PC-3 (cell line): ENCODE measurements at regions not wholly inside any gene's neighbourhood (a gene's known extent, or its start where the extent isn't known, plus 50 kb on each side); places are given as distances from the start of the nearest gene placed in this dataset.

Source experiments
- ATAC-seq: fragments of 200-7000 bp; cut with Tn5 transposase; 2 replicates; pipeline ENCODE4 v1.9.1; 2020; ENCODE audit warnings: mild to moderate bottlenecking, moderate library complexity
- BruUV-seq: library from RNA; stranded (reverse); fragments of 400-500 nt; replicated peaks from 2 replicates; lab custom pipeline; 2021; lab: Mats Ljungman, UMichigan
- CTCF ChIA-PET: fragments of 300-600 bp; sonication (Branson Sonifier 250); formaldehyde crosslinking; loops from one replicate; lab custom pipeline; 2022; ENCODE audit warnings: antibody characterized with exemption; lab: Charles Lee
- POLR2A ChIA-PET: fragments of 300-600 bp; sonication (Branson Sonifier 250); formaldehyde crosslinking; loops from one replicate; lab custom pipeline; 2022; ENCODE audit warnings: antibody characterized with exemption; ENCODE audit not compliant: unreplicated experiment; lab: Charles Lee
- DNase-seq: peaks from one replicate; pipeline ENCODE4 v3.0.0-alpha.2; 2015
- H2AFZ ChIP-seq: fragments of 300-600 bp; sonication (generic); 2 replicates; pipeline ENCODE4 v1.6.0; 2016; ENCODE audit warnings: antibody characterized with exemption, low read length
- H3F3A ChIP-seq: fragments of 300-600 bp; sonication (generic); one replicate; pipeline ENCODE4 v1.6.0; 2017; ENCODE audit warnings: antibody characterized with exemption, low read length, control low read depth, mild to moderate bottlenecking; ENCODE audit not compliant: unreplicated experiment
- H3K27ac ChIP-seq: fragments of 300-600 bp; sonication (generic); 2 replicates; pipeline ENCODE4 v1.5.1; 2016; ENCODE audit warnings: mild to moderate bottlenecking, low read length
- H3K27me3 ChIP-seq: fragments of 300-600 bp; sonication (generic); 2 replicates; pipeline ENCODE4 v1.6.1; 2016; ENCODE audit warnings: low read length, mixed read lengths
- H3K36me3 ChIP-seq: fragments of 300-600 bp; sonication (generic); 2 replicates; pipeline ENCODE4 v1.6.1; 2016; ENCODE audit warnings: low read depth, mixed run types, low read length, mixed read lengths
- H3K4me1 ChIP-seq: fragments of 300-600 bp; sonication (generic); 2 replicates; pipeline ENCODE4 v1.5.1; 2016; ENCODE audit warnings: low read length; ENCODE audit not compliant: insufficient read depth
- H3K4me2 ChIP-seq: fragments of 300-600 bp; sonication (generic); 2 replicates; pipeline ENCODE4 v1.6.0; 2016; ENCODE audit warnings: low read length
- H3K4me3 ChIP-seq: fragments of 300-600 bp; sonication (generic); 2 replicates; pipeline ENCODE4 v1.5.1; 2016; ENCODE audit warnings: mild to moderate bottlenecking, low read length, mixed read lengths
- H3K79me2 ChIP-seq: fragments of 300-600 bp; sonication (generic); 2 replicates; pipeline ENCODE4 v1.6.1; 2017; ENCODE audit warnings: low read length, mixed read lengths
- H3K9ac ChIP-seq: fragments of 300-600 bp; sonication (generic); 2 replicates; pipeline ENCODE4 v1.6.0; 2016; ENCODE audit warnings: mild to moderate bottlenecking, low read length
- H3K9me2 ChIP-seq: fragments of 300-600 bp; sonication (generic); replicated peaks from 2 replicates; pipeline ENCODE4 v1.6.1; 2016; ENCODE audit warnings: mixed run types, low read length, mixed read lengths
- H3K9me3 ChIP-seq: fragments of 300-600 bp; sonication (generic); 2 replicates; pipeline ENCODE4 v1.6.1; 2016; ENCODE audit warnings: low read length, mixed read lengths
- H4K20me1 ChIP-seq: fragments of 300-600 bp; sonication (generic); 2 replicates; pipeline ENCODE4 v1.6.1; 2016; ENCODE audit warnings: low read length, mixed read lengths
- EZH2 ChIP-seq: fragments of 300-600 bp; sonication (generic); IDR thresholded peaks from one replicate; pipeline ENCODE4 v1.6.1; 2017; ENCODE audit warnings: antibody characterized with exemption, mild to moderate bottlenecking, low read length; ENCODE audit not compliant: unreplicated experiment
- EZH2phosphoT487 ChIP-seq: fragments of 300-600 bp; sonication (generic); IDR thresholded peaks from 2 replicates; pipeline ENCODE4 v1.6.1; 2018; ENCODE audit warnings: mild to moderate bottlenecking, antibody characterized with exemption, low read length, borderline replicate concordance
- intact Hi-C: fragments of 100-400 bp; cut with micrococcal nuclease; formaldehyde crosslinking; loops from 2 replicates; pipeline ENCODE4 v1.9.0; 2023
- TF ChIP-seq, protein P1 (sequence below): fragments of 300-600 bp; sonication (generic); conservative IDR thresholded peaks from 2 replicates; pipeline ENCODE4 v1.5.1; 2017; ENCODE audit warnings: antibody characterized with exemption, low read depth, mild to moderate bottlenecking, low read length

GRCh38 chr1:209364716-209365115 is 218.8 kb upstream of the CAMK1G start:
- Histone ChIP-seq H3K79me2 (no peaks in the 10 kb centered on the region), H3K4me1 (peaks cover 59% of the 10 kb centered on the region), H3K4me2 (peak overlapping the region; percentile 13; the same call in 1 of the 2 replicates), H3K9me3 (no peaks in the 10 kb centered on the region), H3K27ac (peak overlapping the region; percentile 35), H3K9me2 (0 out of 2 replicates have a peak, but pooled peaks cover 5% of the 10 kb centered on the region), H2AFZ (peak overlapping the region; percentile 35), H3K36me3 (no peaks in the 10 kb centered on the region; the same call in 1 of the 2 replicates), H3K9ac (no peak overlapping the region), H4K20me1 (no peaks in the 10 kb centered on the region), H3K4me3 (no peak overlapping the region), H3K27me3 (no peaks in the 10 kb centered on the region), H3F3A (peaks cover 26% of the 10 kb centered on the region)
- ChIA-PET POLR2A (no interaction called here), CTCF (interaction anchor here (0.7 to 0.8 kb wide), 2 partner anchors 15 to 125 kb away, joined by 4 read pairs; no protein-coding TSS in a partner anchor)
- peak; percentile 85 for DNase-seq
- intact Hi-C loops, result no loop called here
- BruUV-seq, result no TSS peak
- TF ChIP-seq EZH2, result no peak
- no peak for TF ChIP-seq EZH2phosphoT487
- TF ChIP-seq, protein P1, sequence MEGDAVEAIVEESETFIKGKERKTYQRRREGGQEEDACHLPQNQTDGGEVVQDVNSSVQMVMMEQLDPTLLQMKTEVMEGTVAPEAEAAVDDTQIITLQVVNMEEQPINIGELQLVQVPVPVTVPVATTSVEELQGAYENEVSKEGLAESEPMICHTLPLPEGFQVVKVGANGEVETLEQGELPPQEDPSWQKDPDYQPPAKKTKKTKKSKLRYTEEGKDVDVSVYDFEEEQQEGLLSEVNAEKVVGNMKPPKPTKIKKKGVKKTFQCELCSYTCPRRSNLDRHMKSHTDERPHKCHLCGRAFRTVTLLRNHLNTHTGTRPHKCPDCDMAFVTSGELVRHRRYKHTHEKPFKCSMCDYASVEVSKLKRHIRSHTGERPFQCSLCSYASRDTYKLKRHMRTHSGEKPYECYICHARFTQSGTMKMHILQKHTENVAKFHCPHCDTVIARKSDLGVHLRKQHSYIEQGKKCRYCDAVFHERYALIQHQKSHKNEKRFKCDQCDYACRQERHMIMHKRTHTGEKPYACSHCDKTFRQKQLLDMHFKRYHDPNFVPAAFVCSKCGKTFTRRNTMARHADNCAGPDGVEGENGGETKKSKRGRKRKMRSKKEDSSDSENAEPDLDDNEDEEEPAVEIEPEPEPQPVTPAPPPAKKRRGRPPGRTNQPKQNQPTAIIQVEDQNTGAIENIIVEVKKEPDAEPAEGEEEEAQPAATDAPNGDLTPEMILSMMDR, result no peak
- ATAC-seq, result peak; percentile 19; the same call in 1 of the 2 replicates

DNA sequence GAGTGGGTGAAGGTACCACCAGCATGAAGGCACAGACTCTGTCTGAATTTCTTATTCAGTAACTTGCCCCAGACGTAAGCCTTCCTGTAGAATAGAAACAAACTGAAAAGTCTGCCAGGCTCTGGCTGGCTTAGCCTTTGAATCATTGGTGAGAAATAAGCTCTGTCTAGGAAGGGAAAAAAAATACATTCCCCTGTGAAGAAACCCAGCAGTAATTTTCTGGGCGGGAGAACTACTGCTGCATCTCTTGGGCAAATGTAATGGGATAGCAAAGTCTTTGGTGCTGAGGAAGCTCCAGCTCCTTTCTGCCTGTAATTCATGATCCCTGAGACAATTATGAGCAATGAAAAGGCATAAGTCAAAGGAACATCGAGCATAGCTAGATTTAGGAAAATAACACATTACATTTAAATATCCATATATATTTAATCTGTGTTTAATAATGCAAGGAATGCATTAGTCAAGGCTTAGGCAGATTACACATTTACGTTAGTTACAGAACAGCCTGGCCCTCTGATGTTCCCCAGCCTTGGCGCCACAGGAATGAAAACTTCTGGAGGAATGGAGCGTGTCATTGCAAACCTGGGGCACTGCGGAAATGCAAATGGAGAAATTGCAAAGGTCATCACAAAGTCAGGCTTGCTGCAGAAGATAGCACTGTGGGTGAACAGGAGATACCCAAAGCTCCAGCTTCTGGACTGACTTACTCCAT is 216.3 kb upstream of the CAMK1G start:
- Histone ChIP-seq H2AFZ (no peak overlapping the region), H3K27ac (peak overlapping the region; percentile 90; the same call in 1 of the 2 replicates), H3K9me2 (0 out of 2 replicates have a peak, but pooled peaks cover 5% of the 10 kb centered on the region), H3K36me3 (no peaks in the 10 kb centered on the region; the same call in 1 of the 2 replicates), H3K79me2 (no peaks in the 10 kb centered on the region), H3K9ac (no peak overlapping the region), H3K4me1 (peaks cover 64% of the 10 kb centered on the region), H3F3A (peaks cover 27% of the 10 kb centered on the region), H3K27me3 (no peaks in the 10 kb centered on the region), H3K4me2 (no peak overlapping the region), H4K20me1 (no peaks in the 10 kb centered on the region), H3K9me3 (no peaks in the 10 kb centered on the region), H3K4me3 (no peak overlapping the region)
- POLR2A ChIA-PET, result interaction anchor here (0.6 kb wide), 1 partner anchor 17 kb away, joined by 3 read pairs; no protein-coding TSS in a partner anchor
- no TSS peak for BruUV-seq
- intact Hi-C loops, result no loop called here
- DNase-seq, result no peak
- CTCF ChIA-PET, result no interaction called here
- no peak for ATAC-seq
- TF ChIP-seq EZH2phosphoT487 (no peak), EZH2 (no peak)
- TF ChIP-seq, protein P1, result no peak
